NCI-H510A treated with DMSO at 0.1 percent for 48 hours (cell line): ENCODE measurements at regions not wholly inside any gene's neighbourhood (a gene's known extent, or its start where the extent isn't known, plus 50 kb on each side); places are given as distances from the start of the nearest gene placed in this dataset.
"Not testable (repeated sequence)": the region's sequence is repeated elsewhere in the genome, so short reads cannot be mapped to it uniquely, and the experiment has no call there.

Experiments
- DNase-seq: peaks from one replicate; lab custom pipeline; 2025; lab: John Stamatoyannopoulos, UW

GRCh38 chr3:75840160-75840559, 54.8 kb upstream of the ZNF717 start:
- not testable (repeated sequence) for DNase-seq

GRCh38 chr3:75850301-75851008, 65.1 kb upstream of the ZNF717 start:
- not testable (repeated sequence) for DNase-seq

DNA sequence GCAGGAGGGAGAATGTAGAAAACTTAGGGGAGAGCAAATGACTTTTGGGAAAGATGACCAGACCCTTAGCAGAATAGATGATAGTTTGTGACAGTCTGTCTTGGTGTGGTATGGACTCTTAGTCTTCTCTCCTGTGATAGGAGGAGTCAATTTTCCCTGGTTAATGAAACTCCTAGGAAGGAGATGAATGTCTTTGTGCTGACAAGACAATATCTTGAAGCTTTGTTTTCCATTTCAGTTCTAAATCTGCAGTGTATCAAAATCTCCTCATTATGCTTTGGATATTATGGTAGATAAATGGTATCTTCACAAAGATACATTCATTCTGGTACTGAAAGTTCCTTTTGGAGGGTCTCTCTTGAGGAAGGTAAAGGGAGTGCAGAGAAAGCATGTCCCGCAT, 77.8 kb upstream of the ZNF717 start:
- no peak for DNase-seq

GRCh38 chr3:75863878-75864277, 78.5 kb upstream of the ZNF717 start:
- DNase-seq: no peak

DNA sequence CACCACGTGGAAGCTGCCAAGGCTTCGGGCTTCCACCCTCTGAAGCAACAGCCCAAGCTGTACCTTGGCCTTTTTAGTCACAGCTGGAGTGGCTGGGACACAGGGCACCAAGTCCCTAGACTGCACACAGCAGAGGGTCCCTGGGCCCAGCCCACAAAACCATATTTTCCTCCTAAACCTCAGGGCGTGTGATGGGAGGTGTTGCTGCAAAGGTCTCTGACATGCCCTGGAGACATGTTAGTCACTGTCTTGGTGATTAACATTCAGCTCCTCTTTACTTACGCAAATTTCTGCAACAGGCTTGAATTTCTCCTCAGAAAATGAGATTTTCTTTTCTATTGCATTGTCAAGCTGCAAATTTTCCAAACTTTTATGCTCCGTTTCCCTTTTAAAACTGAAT, 98.4 kb upstream of the ZNF717 start:
- not testable (repeated sequence) for DNase-seq

- DNase-seq: no peak
These were observed 101.7 kb upstream of the ZNF717 start for GRCh38 chr3:75886971-75887526.

DNA sequence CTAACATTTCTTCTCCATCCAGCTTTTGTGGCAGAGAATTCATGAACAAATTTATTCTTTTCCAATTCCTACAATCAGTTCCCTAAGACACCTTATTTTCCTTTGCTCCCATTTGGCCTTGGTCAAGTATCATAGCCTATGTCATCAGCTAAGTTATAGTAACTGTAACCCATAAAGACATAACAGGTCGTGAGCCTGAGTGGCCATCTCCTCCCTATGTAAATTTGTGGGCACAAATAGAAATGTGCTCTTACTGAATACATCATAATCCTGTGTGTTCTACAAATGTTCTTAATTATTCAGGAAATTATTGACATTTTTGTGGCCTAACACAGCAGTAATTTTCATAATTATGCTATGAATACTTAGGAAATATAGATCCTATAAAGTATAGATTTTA, 108.9 kb upstream of the ZNF717 start:
- DNase-seq: no peak

DNA sequence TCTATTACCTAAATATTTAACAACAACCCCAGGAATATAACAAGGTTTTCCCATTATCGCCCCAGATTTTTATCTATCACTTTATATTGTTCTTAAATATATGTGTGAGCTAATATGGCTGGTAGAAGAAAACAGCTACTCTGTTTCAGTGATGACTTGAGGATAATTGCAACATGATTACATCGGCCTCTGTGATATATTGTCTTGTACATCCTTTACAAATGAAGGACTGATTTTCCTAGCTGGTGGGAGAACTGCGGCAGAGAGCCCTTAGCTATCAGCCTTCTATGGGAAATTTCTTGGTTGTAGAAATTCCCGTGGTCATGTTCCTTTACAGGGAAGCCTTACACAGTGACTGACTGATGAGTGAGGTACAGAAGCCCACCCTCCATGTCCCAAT, 110.9 kb upstream of the ZNF717 start:
- no peak for DNase-seq

GRCh38 chr3:75901446-75901845, 116.1 kb upstream of the ZNF717 start:
- not testable (repeated sequence) for DNase-seq

GRCh38 chr3:75906555-75907112, 121.3 kb upstream of the ZNF717 start:
- DNase-seq: peak; percentile 28

DNA sequence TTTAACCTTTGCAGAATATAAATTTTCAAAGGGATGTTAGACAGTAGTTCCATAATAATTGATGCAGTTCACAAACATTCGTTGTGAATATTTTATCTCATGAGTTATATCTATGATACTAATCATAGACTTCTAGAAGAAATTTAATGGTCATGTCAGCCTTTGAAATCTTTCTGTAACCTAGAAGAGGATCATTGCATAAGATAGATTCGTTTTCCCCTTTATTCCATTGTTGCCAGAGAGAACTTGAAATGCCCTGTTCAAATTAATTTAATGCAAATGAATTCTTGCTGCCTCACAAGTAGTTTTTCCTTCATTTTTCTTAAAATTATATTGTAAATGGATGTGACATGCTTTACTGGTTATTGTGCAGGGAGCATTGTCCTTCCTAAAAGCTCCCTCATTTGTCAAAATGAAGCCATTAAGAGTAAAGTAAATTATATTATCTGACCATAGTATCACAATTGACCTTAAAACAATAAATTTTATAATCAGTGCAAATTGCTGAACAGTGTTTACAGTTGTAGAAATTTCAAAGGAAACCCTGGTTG, 128.5 kb upstream of the ZNF717 start:
- no peak for DNase-seq

GRCh38 chr3:75914741-75915140, 129.4 kb upstream of the ZNF717 start:
- DNase-seq: not testable (repeated sequence)

DNA sequence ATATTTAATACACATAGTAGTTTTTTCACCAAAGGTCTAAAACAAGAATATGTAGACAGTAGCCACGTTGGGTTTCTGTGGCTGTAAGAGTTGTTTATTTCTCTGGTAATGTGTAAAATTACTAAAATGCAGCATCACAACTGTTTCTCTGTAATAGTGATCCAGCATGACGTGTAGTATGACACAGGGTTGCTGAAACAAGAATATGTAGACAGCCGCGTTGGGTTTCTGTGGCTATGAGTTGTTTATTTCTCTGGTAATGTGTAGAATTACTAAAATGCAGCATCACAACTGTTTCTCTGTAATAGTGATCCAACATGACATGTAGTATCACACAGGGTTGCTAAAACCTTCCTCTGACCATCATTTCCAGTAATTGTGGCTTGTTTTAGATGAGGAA, 153.6 kb upstream of the ZNF717 start:
- DNase-seq: no peak

GRCh38 chr3:75951941-75952340, 166.6 kb upstream of the ZNF717 start:
- no peak for DNase-seq

DNA sequence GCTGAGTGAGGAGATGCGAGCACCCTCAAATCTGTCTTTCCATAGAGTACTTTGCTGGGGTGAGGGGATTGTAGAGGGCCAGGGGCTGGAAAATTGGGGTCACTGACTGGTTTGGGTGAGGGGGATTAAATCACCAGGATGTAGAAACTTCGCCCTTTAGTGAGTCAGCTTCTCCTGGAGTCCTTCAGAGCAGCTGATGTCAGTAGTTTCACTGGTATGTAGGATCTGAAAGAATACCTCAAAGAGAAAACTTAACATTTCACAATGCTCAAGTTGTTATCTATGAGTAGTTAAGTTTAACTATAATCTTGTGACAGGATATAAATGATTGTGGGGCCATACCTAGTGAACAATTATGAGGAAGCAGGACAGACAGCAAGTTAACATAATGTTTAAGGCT, 174.7 kb upstream of the ZNF717 start:
- DNase-seq: not testable (repeated sequence)

GRCh38 chr3:75962054-75962453, 176.7 kb upstream of the ZNF717 start:
- not testable (repeated sequence) for DNase-seq

DNA sequence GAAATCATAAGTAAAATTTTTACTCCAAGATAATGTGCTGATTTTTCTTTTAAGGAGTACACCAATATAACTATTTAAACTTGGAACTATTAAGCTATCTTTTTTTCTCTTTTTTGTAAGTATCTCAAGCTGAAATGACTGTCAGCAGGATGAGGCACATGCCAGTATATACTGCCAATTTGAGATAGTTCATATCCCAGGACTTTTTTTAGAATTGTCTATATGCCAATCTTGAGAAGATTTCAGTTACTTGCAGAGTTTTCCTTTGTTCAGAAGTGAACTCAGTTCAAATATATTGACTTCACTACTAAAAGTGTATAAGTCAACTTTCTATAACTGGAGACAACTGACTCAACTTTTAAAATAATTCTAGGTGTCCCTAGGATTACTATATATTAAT, 181.7 kb upstream of the ZNF717 start:
- no peak for DNase-seq

- DNase-seq: no peak
These were observed 193.3 kb upstream of the ZNF717 start for GRCh38 chr3:75978686-75979085.

DNA sequence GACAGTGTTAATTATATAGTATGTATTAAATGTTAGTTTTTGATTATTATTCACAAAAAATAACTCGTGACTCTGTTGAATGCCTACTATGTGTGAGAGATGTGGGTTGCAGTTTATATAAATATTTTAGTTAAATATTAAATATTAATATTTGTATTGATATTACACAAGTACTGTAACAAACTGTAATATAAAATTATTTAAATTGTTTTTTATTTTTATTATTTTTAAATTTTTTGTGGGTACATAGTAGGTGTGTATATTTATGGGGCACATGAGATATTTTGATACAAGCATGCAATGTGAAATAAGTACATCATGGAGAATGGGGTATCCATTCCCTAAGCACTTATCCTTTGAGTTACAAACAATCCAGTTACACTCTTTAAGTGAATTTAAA, 196.1 kb upstream of the ZNF717 start:
- DNase-seq: no peak

GRCh38 chr3:75982151-75982550, 196.8 kb upstream of the ZNF717 start:
- no peak for DNase-seq

DNA sequence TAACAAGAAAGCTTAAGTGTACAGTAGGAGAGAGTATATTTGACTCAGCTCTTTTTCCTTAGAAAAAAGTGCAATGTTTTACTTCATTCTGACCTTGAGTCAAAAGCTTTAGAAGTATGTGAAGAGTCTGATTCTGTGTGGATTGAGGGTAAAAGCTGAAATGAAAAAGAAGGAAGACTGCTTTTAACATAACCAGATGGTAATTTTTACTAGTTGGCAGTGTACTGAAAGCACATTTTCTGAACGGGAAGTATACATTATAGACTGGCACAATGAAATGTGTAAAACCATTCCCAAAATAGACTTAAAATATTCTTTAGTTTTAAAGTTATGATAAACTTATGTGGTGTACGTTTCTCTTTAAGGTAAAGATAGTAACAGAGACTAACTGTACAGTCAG, 197.8 kb upstream of the ZNF717 start:
- DNase-seq: no peak

DNA sequence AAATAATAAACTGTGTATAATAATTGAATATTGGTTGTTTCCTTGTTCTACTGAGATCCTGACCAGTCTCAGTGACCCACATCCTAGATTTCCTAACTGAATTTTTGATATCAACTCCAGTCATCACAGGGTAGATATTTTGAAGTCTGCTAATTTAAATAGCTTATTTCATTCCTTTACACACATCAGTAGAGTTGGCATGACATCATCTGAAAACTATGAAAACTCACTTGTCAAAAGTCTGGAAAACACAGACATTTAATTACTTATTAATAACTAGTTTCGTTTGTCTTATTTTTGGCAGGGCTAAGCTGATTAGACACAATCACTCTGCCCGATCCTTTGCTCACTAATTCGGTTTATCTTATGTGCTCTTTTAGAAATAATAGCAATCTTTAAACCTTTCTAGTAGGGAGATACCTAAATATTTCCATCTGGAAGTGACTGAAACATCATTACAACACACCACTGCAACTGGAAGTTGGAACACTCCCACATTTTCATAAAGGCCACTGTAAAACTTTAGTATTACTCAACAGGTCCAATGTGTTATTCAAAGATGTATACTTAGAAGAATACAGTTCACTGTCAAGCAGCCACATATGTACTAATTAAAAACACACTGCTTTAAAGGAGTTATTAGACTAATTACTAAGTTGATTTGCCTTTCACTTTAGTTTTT, 198.4 kb upstream of the ZNF717 start:
- no peak for DNase-seq

DNA sequence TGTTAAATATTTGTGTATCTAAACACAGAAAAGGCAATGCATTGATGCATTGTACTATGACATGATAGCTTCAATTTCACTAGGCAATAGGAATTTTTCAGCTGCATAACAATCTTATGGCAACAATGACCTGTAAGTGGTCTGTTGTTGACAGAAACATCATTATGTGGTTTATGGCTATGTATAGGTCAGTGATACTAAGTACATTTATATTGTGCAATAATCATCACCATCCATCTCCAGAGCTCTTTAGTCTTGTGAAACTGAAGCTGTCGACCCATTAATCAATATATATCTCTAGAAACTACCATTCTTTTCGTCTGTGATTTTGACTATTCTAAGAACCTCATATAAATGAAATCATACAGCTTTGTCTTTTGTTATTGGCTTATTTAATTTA, 200.1 kb upstream of the ZNF717 start:
- peak; percentile 3 for DNase-seq
